PFSK-1 (cell line): ENCODE measurements at regions not wholly inside any gene's neighbourhood (a gene's known extent, or its start where the extent isn't known, plus 50 kb on each side); places are given as distances from the start of the nearest gene placed in this dataset.

Experiments used
- FOXP2 ChIP-seq: optimal IDR thresholded peaks from 2 replicates; pipeline ENCODE3; 2011; ENCODE audit warnings: borderline replicate concordance, control low read depth, inconsistent platforms; ENCODE audit not compliant: insufficient read depth; ENCODE audit errors: extremely low read length, extremely low read depth
- POLR2AphosphoS5 ChIP-seq: IDR thresholded peaks from 2 replicates; pipeline ENCODE4 v1.6.1; 2012; ENCODE audit warnings: low read depth, mild to moderate bottlenecking, control low read depth, low read length, moderate library complexity
- REST ChIP-seq, 2 experiments: IDR thresholded peaks; 2 replicates each; pipeline versions ENCODE4 v1.6.1 to v1.8.0; 2011 to 2012; ENCODE audit warnings: low read depth in 2 of 2, low read length in 2 of 2, control low read depth in 1 of 2, inconsistent platforms in 1 of 2, mild to moderate bottlenecking in 1 of 2, moderate library complexity in 1 of 2; ENCODE audit not compliant: insufficient read depth in 1 of 2
- SIN3A ChIP-seq: IDR thresholded peaks from 2 replicates; pipeline ENCODE4 v1.6.1; 2012; ENCODE audit warnings: mild to moderate bottlenecking, low read length, moderate library complexity, borderline replicate concordance; ENCODE audit not compliant: insufficient read depth
- TAF1 ChIP-seq: IDR thresholded peaks from 2 replicates; pipeline ENCODE4 v1.6.1; 2012; ENCODE audit warnings: low read length, control low read depth, borderline replicate concordance; ENCODE audit not compliant: insufficient read depth

GRCh38 chr7:32158751-32159745 is 88.8 kb upstream of the PDE1C start:
- no peak for TF ChIP-seq REST (IDR thresholded peaks at IDR 0.05; ENCODE audit: insufficient read depth in 1 of 2, low read depth in 2 of 2, low read length in 2 of 2)
- TF ChIP-seq POLR2AphosphoS5, result no peak
- TF ChIP-seq TAF1, result no peak
- no peak for TF ChIP-seq FOXP2
- no peak for TF ChIP-seq SIN3A

- TF ChIP-seq SIN3A (no peak), REST (IDR thresholded peaks at IDR 0.05; ENCODE audit: insufficient read depth in 1 of 2, low read depth in 2 of 2, low read length in 2 of 2) (no peak), TAF1 (no peak), FOXP2 (no peak), POLR2AphosphoS5 (no peak)
These were observed 87.9 kb upstream of the PDE1C start for GRCh38 chr7:32158076-32158475.

GRCh38 chr7:32155712-32156111 is 85.5 kb upstream of the PDE1C start:
- no peak for TF ChIP-seq FOXP2

GRCh38 chr7:32154797-32155196 is 84.6 kb upstream of the PDE1C start:
- TF ChIP-seq REST (IDR thresholded peaks at IDR 0.05; ENCODE audit: insufficient read depth in 1 of 2, low read depth in 2 of 2, low read length in 2 of 2) (no peak), TAF1 (no peak), POLR2AphosphoS5 (no peak), FOXP2 (no peak), SIN3A (no peak)

- TF ChIP-seq POLR2AphosphoS5, result no peak
- TF ChIP-seq TAF1, result no peak
- no peak for TF ChIP-seq REST (IDR thresholded peaks at IDR 0.05; ENCODE audit: insufficient read depth in 1 of 2, low read depth in 2 of 2, low read length in 2 of 2)
- TF ChIP-seq FOXP2, result no peak
- no peak for TF ChIP-seq SIN3A
These were observed 82.8 kb upstream of the PDE1C start for GRCh38 chr7:32153006-32153405.
